GM12891 (cell line): ENCODE measurements at regions not wholly inside any gene's neighbourhood (a gene's known extent, or its start where the extent isn't known, plus 50 kb on each side); places are given as distances from the start of the nearest gene placed in this dataset.
A peak's percentile ranks its signal among the peaks of the same experiment; 100 is the strongest.

Experiments
- DNase-seq: peaks from one replicate; pipeline ENCODE4 v3.0.0; 2011; ENCODE audit warnings: low spot score; ENCODE audit not compliant: insufficient read length
- FAIRE-seq: peaks from 2 replicates; lab custom pipeline; 2011; peaks lifted over from hg19 to GRCh38; lab: Jason Lieb, UNC
- PAX5 ChIP-seq: IDR thresholded peaks from 2 replicates; pipeline ENCODE4 v1.6.1; 2011; ENCODE audit warnings: low read length, moderate library complexity, mild to moderate bottlenecking; ENCODE audit not compliant: insufficient read depth, severe bottlenecking
- POLR2A ChIP-seq: IDR thresholded peaks from 2 replicates; pipeline ENCODE4 v1.6.1; 2011; ENCODE audit warnings: low read depth, low read length, control low read depth
- POLR2AphosphoS5 ChIP-seq: IDR thresholded peaks from 2 replicates; pipeline ENCODE4 v1.6.1; 2011; ENCODE audit warnings: low read depth, low read length, control low read depth
- POU2F2 ChIP-seq: IDR thresholded peaks from 2 replicates; pipeline ENCODE4 v1.6.1; 2011; ENCODE audit warnings: low read depth, mild to moderate bottlenecking, control low read depth, low read length, moderate library complexity
- SPI1 ChIP-seq: IDR thresholded peaks from 2 replicates; pipeline ENCODE4 v1.6.1; 2011; ENCODE audit warnings: low read depth, low read length, control low read depth
- TAF1 ChIP-seq: IDR thresholded peaks from 2 replicates; pipeline ENCODE4 v1.6.1; 2011; ENCODE audit warnings: low read depth, low read length, control low read depth

GRCh38 chr3:95084738-95085137, 1021.9 kb downstream of the NSUN3 start:
- DNase-seq = no peak
- FAIRE-seq = no peak
- TF ChIP-seq POU2F2 (no peak), SPI1 (peak; percentile 53; the same call in 1 of the 2 replicates)

GRCh38 chr3:95088464-95088863, 1025.6 kb downstream of the NSUN3 start:
- FAIRE-seq (no peak), DNase-seq (no peak)
- TF ChIP-seq SPI1 (no peak), POU2F2 (no peak), POLR2A (no peak), PAX5 (no peak), POLR2AphosphoS5 (no peak), TAF1 (no peak)

- no peak for DNase-seq
- TF ChIP-seq PAX5 (no peak), SPI1 (no peak), POLR2A (no peak), POU2F2 (no peak), POLR2AphosphoS5 (no peak), TAF1 (no peak)
- no peak for FAIRE-seq
These were observed 1034.6 kb downstream of the NSUN3 start for GRCh38 chr3:95097493-95097892.

GRCh38 chr3:95120921-95121320, 1058.1 kb downstream of the NSUN3 start:
- FAIRE-seq = no peak
- DNase-seq = no peak
- TF ChIP-seq SPI1 (no peak), TAF1 (no peak), PAX5 (no peak), POLR2A (no peak), POLR2AphosphoS5 (no peak), POU2F2 (no peak)

GRCh38 chr3:95123104-95123503, 1060.2 kb downstream of the NSUN3 start:
- TF ChIP-seq TAF1 (no peak), SPI1 (no peak), POLR2A (no peak), POLR2AphosphoS5 (no peak), PAX5 (no peak), POU2F2 (no peak)
- no peak for FAIRE-seq
- no peak for DNase-seq

GRCh38 chr3:95134693-95135413, 1072.0 kb downstream of the NSUN3 start:
- FAIRE-seq = no peak

GRCh38 chr3:95148107-95148506, 1085.2 kb downstream of the NSUN3 start:
- no peak for FAIRE-seq
- TF ChIP-seq TAF1 (no peak), SPI1 (no peak), PAX5 (no peak), POU2F2 (no peak), POLR2AphosphoS5 (no peak), POLR2A (no peak)
- DNase-seq = no peak

More at GRCh38 chr3:95134693-95135413, 1072.0 kb downstream of the NSUN3 start:
- no peak for TF ChIP-seq TAF1
- TF ChIP-seq POLR2AphosphoS5 = no peak
- DNase-seq = no peak

- DNase-seq (no peak), FAIRE-seq (no peak)
- TF ChIP-seq POLR2AphosphoS5 = no peak
- no peak for TF ChIP-seq SPI1
- TF ChIP-seq POLR2A = no peak
- TF ChIP-seq TAF1 = no peak
- no peak for TF ChIP-seq POU2F2
- TF ChIP-seq PAX5 = no peak
These were observed 1088.7 kb downstream of the NSUN3 start for GRCh38 chr3:95151590-95151989.

GRCh38 chr3:95154766-95155165, 1091.9 kb downstream of the NSUN3 start:
- TF ChIP-seq PAX5 = no peak
- DNase-seq (no peak), FAIRE-seq (no peak)

GRCh38 chr3:95162794-95163193, 1099.9 kb downstream of the NSUN3 start:
- DNase-seq (no peak), FAIRE-seq (no peak)
- no peak for TF ChIP-seq PAX5
- TF ChIP-seq POLR2AphosphoS5 = no peak
- TF ChIP-seq SPI1 = no peak
- TF ChIP-seq POLR2A = no peak
- no peak for TF ChIP-seq TAF1
- TF ChIP-seq POU2F2 = no peak

GRCh38 chr3:95167748-95168147, 1104.9 kb downstream of the NSUN3 start:
- TF ChIP-seq POLR2A (no peak), TAF1 (no peak), POU2F2 (no peak), POLR2AphosphoS5 (no peak), SPI1 (no peak), PAX5 (no peak)
- DNase-seq (no peak), FAIRE-seq (no peak)
